Ovary (tissue), 7 donors: ENCODE measurements at regions not wholly inside any gene's neighbourhood (a gene's known extent, or its start where the extent isn't known, plus 50 kb on each side); places are given as distances from the start of the nearest gene placed in this dataset.

Source experiments
- DNase-seq, 5 donors: peaks; one replicate each; pipeline ENCODE4 v3.0.0-alpha.2; 2019 to 2020
- H3K27ac ChIP-seq, 2 donors: fragments of 200-600 bp; one replicate each; pipeline versions ENCODE4 v1.5.1 to v1.8.0; 2019 to 2022
- H3K27me3 ChIP-seq: fragments of 200-600 bp; one replicate; pipeline ENCODE4 v1.8.0; 2022
- H3K36me3 ChIP-seq: fragments of 200-600 bp; sonication (generic); one replicate; pipeline ENCODE4 v1.5.1; 2019
- H3K4me1 ChIP-seq: one replicate; pipeline ENCODE4 v1.8.1; 2013; ENCODE audit warnings: mild to moderate bottlenecking, moderate library complexity; ENCODE audit not compliant: insufficient read depth
- H3K4me3 ChIP-seq: fragments of 200-600 bp; sonication (generic); one replicate; pipeline ENCODE4 v1.5.1; 2017
- H3K9me3 ChIP-seq, 2 donors: fragments of 200-600 bp in 1 of 2; sonication (generic) in 1 of 2; one replicate each; pipeline versions ENCODE4 v1.5.1 to v1.8.1; 2013 to 2019; ENCODE audit warnings: mild to moderate bottlenecking in 1 of 2, moderate library complexity in 1 of 2
- CTCF ChIP-seq, 3 donors: fragments of 450-650 bp in 2 of 3; fragments of 200-600 bp in 1 of 3; IDR thresholded peaks; one replicate each; pipeline versions ENCODE4 v1.5.1 to v1.8.0; 2016 to 2022; ENCODE audit warnings: antibody characterized with exemption in 3 of 3, mild to moderate bottlenecking in 1 of 3
- EP300 ChIP-seq: sonication (generic); formaldehyde crosslinking; IDR thresholded peaks from one replicate; pipeline ENCODE4 v1.6.1; 2017; ENCODE audit warnings: antibody characterized with exemption
- POLR2A ChIP-seq: fragments of 450-650 bp; IDR thresholded peaks from one replicate; pipeline ENCODE4 v1.6.1; 2017; ENCODE audit warnings: antibody characterized with exemption, mild to moderate bottlenecking, moderate library complexity
- WGBS, 3 donors: extraction: QIAGEN DNeasy Blood & Tissue Kit in 1 of 3; methylation state at CpG; one replicate each; pipeline versions ENCODE4 v1.1.5 to v1.1.7; 2013 to 2017; 5-methylcytosine and 5-hydroxymethylcytosine counted together
- intact Hi-C, 4 donors: fragments of 100-400 bp; cut with DNase I; formaldehyde crosslinking; loops; one replicate each; pipeline versions ENCODE4 v1.11.0 to v1.15.1; 2022 to 2023
- donor health status: DM: no; HTN: no; CAD: no; lungs with moderate emphysema.
- donor health status: DM: no; HTN: no; CAD: no.
- donor health status: Bipolar disorder and iron deficiency.
- donor health status: DM: no; HTN: no; CAD: no.
- donor health status: DM: yes; HTN: yes; CAD: no.

DNA sequence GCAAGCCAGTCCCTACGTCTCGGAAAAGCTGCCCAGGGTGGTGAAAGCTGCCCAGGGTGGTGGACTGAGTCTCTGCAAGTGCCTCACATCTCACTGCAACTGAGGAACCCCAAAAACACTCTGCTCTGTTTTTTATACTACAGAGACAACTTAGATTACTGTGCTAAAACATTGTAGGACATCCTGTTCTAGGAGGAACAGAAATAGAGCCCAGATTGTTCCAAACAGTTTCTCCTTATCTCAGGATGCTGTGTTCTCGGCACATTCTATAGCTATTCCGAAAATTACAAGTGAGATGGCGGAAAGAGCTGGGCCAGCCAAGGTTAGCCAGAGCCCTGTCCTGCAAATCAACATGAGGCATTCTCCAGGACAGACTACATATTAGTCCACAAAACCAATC is 138.7 kb downstream of the LRIG3 start:
- H3K27ac ChIP-seq, result no peak overlapping the region
- no peaks in the 10 kb centered on the region for H3K27me3 ChIP-seq
- 45 to 63% (median 57%) methylated on average over 5 of the region's 5 CpGs for WGBS, 3 donors
- H3K36me3 ChIP-seq, result no peaks in the 10 kb centered on the region
- H3K4me3 ChIP-seq, result no peak overlapping the region
- intact Hi-C loops, result no loop called here
- no peak for TF ChIP-seq EP300
- no peak for TF ChIP-seq CTCF (IDR thresholded peaks at IDR 0.05)
- no peak for TF ChIP-seq POLR2A
- no peaks in the 10 kb centered on the region for H3K4me1 ChIP-seq
- DNase-seq, result no peak
- no peaks in the 10 kb centered on the region for H3K9me3 ChIP-seq

GRCh38 chr12:58787021-58787760 is 133.1 kb downstream of the LRIG3 start:
- intact Hi-C loops, result no loop called here
- TF ChIP-seq POLR2A (no peak), CTCF (IDR thresholded peaks at IDR 0.05) (no peak), EP300 (no peak)
- no peaks in the 10 kb centered on the region for H3K36me3 ChIP-seq
- H3K27ac ChIP-seq, result no peak overlapping the region
- no peaks in the 10 kb centered on the region for H3K27me3 ChIP-seq
- no peaks in the 10 kb centered on the region for H3K4me1 ChIP-seq
- WGBS, 3 donors, result 80 to 85% (median 85%) methylated on average over 4 of the region's 4 CpGs
- no peak for DNase-seq
- no peaks in the 10 kb centered on the region for H3K9me3 ChIP-seq
- H3K4me3 ChIP-seq, result no peak overlapping the region

DNA sequence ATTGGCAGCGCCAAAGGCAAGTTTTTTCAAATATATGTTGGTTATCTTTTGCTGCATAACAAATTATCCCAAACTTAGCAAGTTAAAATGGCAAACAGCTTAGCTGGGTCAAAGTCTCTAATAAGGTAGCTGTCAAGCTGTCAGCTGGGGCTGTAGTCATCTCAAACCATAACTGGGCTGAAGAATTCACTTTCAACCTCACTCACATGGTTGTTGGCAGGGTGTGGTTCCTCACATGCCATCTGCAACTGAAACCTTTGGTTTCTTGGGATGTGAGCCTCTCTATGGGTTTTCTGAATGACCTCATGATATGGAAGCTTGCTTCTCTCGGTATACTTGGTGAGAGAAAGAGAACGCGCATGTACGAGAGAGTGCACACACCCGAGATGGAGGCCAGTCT is 125.4 kb downstream of the LRIG3 start:
- DNase-seq, result no peak
- no peaks in the 10 kb centered on the region for H3K9me3 ChIP-seq
- 95 to 96% (median 96%) methylated on average over 6 of the region's 6 CpGs for WGBS, 3 donors
- H3K4me1 ChIP-seq, result no peaks in the 10 kb centered on the region
- intact Hi-C loops, result no loop called here
- no peaks in the 10 kb centered on the region for H3K27me3 ChIP-seq
- no peak overlapping the region for H3K4me3 ChIP-seq
- no peak overlapping the region for H3K27ac ChIP-seq
- no peak for TF ChIP-seq CTCF (IDR thresholded peaks at IDR 0.05)
- H3K36me3 ChIP-seq, result no peaks in the 10 kb centered on the region

- Histone ChIP-seq H3K4me3 (no peak overlapping the region), H3K9me3 (no peaks in the 10 kb centered on the region), H3K27ac (no peak overlapping the region), H3K27me3 (no peaks in the 10 kb centered on the region), H3K36me3 (no peaks in the 10 kb centered on the region), H3K4me1 (no peaks in the 10 kb centered on the region)
- no peak for DNase-seq
- WGBS, 3 donors, result 85 to 91% (median 88%) methylated on average over 3 of the region's 3 CpGs
- intact Hi-C loops, result no loop called here
- TF ChIP-seq POLR2A (no peak), EP300 (no peak), CTCF (IDR thresholded peaks at IDR 0.05) (no peak)
Observed at GRCh38 chr12:58795825-58796224, 124.5 kb downstream of the LRIG3 start.
